ENCODE measurements at regions not wholly inside any gene's neighbourhood (a gene's known extent, or its start where the extent isn't known, plus 50 kb on each side); places are given as distances from the start of the nearest gene placed in this dataset.

DNA sequence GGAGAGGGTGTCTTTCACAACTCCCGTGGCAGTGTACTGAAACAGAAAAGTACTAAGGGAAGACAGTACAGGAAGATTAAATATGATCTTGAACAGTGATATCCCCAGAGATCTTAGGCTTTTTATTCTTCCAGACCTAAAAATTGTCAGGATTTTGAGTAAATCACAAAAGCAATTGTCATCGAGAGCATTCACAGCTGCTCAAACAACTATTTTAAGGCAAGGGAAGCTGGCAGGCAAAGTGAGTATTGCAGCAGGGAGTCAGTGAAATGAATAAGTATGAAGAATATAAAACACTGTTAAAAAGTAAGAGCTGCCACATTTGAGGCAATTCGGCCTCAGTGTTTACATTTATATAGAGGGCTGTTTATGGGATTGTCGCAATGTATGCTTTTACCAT lies 479.0 kb downstream of the CAAP1 start:
- Mint-ChIP-seq H3K4me1 (ENCODE audit: low read depth) (no peaks in the 10 kb centered on the region), H3K9me3 (ENCODE audit: low read depth) (no peaks in the 10 kb centered on the region), H3K36me3 (ENCODE audit: insufficient read depth) (no peaks in the 10 kb centered on the region), H3K27me3 (no peaks in the 10 kb centered on the region), H3K4me3 (ENCODE audit: low read depth) (no peak overlapping the region), H3K27ac (no peak overlapping the region)
- DNase-seq (ENCODE audit: low spot score, unreplicated experiment), result no peak
- TF ChIP-seq, protein P1, sequence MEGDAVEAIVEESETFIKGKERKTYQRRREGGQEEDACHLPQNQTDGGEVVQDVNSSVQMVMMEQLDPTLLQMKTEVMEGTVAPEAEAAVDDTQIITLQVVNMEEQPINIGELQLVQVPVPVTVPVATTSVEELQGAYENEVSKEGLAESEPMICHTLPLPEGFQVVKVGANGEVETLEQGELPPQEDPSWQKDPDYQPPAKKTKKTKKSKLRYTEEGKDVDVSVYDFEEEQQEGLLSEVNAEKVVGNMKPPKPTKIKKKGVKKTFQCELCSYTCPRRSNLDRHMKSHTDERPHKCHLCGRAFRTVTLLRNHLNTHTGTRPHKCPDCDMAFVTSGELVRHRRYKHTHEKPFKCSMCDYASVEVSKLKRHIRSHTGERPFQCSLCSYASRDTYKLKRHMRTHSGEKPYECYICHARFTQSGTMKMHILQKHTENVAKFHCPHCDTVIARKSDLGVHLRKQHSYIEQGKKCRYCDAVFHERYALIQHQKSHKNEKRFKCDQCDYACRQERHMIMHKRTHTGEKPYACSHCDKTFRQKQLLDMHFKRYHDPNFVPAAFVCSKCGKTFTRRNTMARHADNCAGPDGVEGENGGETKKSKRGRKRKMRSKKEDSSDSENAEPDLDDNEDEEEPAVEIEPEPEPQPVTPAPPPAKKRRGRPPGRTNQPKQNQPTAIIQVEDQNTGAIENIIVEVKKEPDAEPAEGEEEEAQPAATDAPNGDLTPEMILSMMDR (IDR thresholded peaks at IDR 0.05; ENCODE audit: unreplicated experiment), result no peak

DNA sequence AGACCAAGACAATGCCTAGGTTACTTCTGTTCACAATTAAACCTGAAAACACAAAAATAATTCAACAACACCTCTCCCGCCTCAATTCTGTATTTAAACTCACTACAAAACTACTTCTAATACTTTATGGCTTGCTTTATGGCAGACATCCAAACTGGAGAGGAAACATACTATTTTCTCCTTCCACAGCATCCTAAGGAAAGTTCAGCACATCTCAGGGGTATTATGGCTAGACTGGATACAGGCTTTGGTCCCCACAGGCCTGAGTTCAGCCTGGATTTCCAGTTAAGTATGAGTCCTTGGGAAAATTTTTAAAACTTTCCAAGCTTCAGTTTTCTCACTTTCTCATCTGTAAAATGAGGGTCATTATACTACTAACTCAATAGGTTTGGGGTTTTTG lies 480.2 kb downstream of the CAAP1 start:
- Mint-ChIP-seq H3K36me3 (ENCODE audit: insufficient read depth) (no peaks in the 10 kb centered on the region), H3K9me3 (ENCODE audit: low read depth) (no peaks in the 10 kb centered on the region), H3K27ac (no peak overlapping the region), H3K4me1 (ENCODE audit: low read depth) (no peaks in the 10 kb centered on the region), H3K27me3 (no peaks in the 10 kb centered on the region), H3K4me3 (ENCODE audit: low read depth) (no peak overlapping the region)
- DNase-seq (ENCODE audit: low spot score, unreplicated experiment), result no peak
- TF ChIP-seq, protein P1 (IDR thresholded peaks at IDR 0.05; ENCODE audit: unreplicated experiment), result no peak

DNA sequence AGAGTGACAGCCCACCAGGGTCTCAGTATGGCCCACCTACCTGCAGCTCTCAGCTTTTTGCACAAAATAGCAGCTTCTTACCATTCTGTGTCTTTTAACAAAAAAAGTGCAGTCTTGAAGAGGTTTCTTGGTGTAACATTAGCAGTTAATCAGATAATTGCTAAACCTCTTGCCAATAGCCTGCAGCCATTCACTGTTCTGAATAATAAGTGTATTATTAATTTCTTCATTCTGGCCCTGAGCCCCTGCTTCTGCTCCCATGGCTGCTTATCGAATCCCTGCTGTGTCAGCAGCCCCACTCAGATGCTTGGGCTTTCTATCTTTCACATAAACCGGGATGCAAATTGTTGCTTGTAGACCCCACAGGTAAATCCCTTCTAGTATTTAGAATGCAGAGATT lies 485.9 kb downstream of the CAAP1 start:
- TF ChIP-seq, protein P1 (IDR thresholded peaks at IDR 0.05; ENCODE audit: unreplicated experiment), result no peak
- no peak for DNase-seq (ENCODE audit: low spot score, unreplicated experiment)
- Mint-ChIP-seq H3K4me1 (ENCODE audit: low read depth) (no peaks in the 10 kb centered on the region), H3K27me3 (no peaks in the 10 kb centered on the region), H3K27ac (no peak overlapping the region), H3K36me3 (ENCODE audit: insufficient read depth) (no peaks in the 10 kb centered on the region), H3K4me3 (ENCODE audit: low read depth) (no peak overlapping the region), H3K9me3 (ENCODE audit: low read depth) (no peaks in the 10 kb centered on the region)

DNA sequence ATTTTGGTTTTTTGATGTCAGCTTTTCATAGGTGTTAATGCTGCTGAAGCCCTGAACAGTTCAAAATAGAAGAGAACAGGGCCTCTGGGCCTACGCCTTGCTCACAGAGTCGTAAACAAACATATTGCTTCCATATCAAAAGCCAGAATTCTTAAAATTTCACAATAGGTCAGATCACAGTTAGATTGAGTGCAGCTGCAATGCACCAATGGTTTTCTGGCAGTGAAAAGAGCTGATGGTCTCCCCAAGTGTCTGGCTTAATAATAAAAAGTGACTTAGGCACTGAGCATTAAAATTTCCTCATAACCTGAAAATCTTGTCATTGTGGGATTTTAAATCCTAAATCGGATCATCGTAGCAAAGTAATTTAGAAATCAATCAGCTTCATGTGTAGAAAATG lies 493.0 kb downstream of the CAAP1 start:
- TF ChIP-seq, protein P1 (IDR thresholded peaks at IDR 0.05; ENCODE audit: unreplicated experiment), result no peak
- Mint-ChIP-seq H3K27me3 (no peaks in the 10 kb centered on the region), H3K4me3 (ENCODE audit: low read depth) (no peak overlapping the region), H3K4me1 (ENCODE audit: low read depth) (no peaks in the 10 kb centered on the region), H3K9me3 (ENCODE audit: low read depth) (no peaks in the 10 kb centered on the region), H3K27ac (no peak overlapping the region), H3K36me3 (ENCODE audit: insufficient read depth) (no peaks in the 10 kb centered on the region)
- DNase-seq (ENCODE audit: low spot score, unreplicated experiment), result no peak

DNA sequence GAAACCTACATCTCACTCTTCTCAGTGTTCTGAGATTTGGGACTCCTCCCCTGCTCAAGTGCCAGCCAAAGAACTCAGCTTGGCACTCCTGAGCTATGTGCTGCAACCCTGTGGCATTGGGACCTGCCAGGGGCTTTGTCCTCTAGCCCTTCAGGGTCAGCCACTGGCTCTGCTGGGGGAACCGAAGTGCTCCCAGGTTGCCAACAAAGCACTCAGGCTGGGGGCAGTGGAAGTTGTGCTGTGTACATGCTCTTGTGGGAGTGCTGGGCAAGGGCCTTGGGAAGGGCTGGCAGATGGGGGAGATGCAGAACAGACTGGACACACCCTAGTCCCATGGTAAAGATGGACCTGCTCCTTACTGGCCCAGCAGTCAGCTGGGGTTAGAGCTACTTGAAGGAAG lies 498.6 kb downstream of the CAAP1 start:
- Mint-ChIP-seq H3K27me3 (no peaks in the 10 kb centered on the region), H3K36me3 (ENCODE audit: insufficient read depth) (no peaks in the 10 kb centered on the region), H3K4me1 (ENCODE audit: low read depth) (no peaks in the 10 kb centered on the region), H3K4me3 (ENCODE audit: low read depth) (no peak overlapping the region), H3K27ac (no peak overlapping the region), H3K9me3 (ENCODE audit: low read depth) (peaks cover 19% of the 10 kb centered on the region)
- no peak for DNase-seq (ENCODE audit: low spot score, unreplicated experiment)
- TF ChIP-seq, protein P1 (IDR thresholded peaks at IDR 0.05; ENCODE audit: unreplicated experiment), result no peak
